Dendritic cell treated with granulocyte-macrophage colony-stimulating factor and Interleukin-4, amounts not matched to agents 40 ng/mL and 50 ng/mL, for 4 days (primary cell): ENCODE measurements at regions not wholly inside any gene's neighbourhood (a gene's known extent, or its start where the extent isn't known, plus 50 kb on each side); places are given as distances from the start of the nearest gene placed in this dataset.

Source experiments
- H3K27ac Mint-ChIP-seq: one replicate; pipeline ENCODE4 v1.8.0; 2022; ENCODE audit warnings: mild to moderate bottlenecking, mixed read lengths
- H3K27me3 Mint-ChIP-seq: one replicate; pipeline ENCODE4 v1.8.0; 2022; ENCODE audit warnings: mild to moderate bottlenecking, mixed read lengths
- H3K36me3 Mint-ChIP-seq: one replicate; pipeline ENCODE4 v1.8.0; 2022; ENCODE audit warnings: low read depth, mixed read lengths
- H3K4me1 Mint-ChIP-seq: one replicate; pipeline ENCODE4 v1.8.0; 2022; ENCODE audit warnings: low read depth, mixed read lengths
- H3K4me3 Mint-ChIP-seq: one replicate; pipeline ENCODE4 v1.8.0; 2022; ENCODE audit warnings: mild to moderate bottlenecking, moderate library complexity, mixed read lengths
- H3K9me3 Mint-ChIP-seq: one replicate; pipeline ENCODE4 v1.8.0; 2022; ENCODE audit warnings: mixed read lengths
- intact Hi-C: fragments of 100-400 bp; cut with micrococcal nuclease; formaldehyde crosslinking; loops from one replicate; pipeline ENCODE4 v1.15.0; 2022

- H3K4me1 Mint-ChIP-seq, result no peaks in the 10 kb centered on the region
- peaks cover 2% of the 10 kb centered on the region for H3K27me3 Mint-ChIP-seq
- H3K9me3 Mint-ChIP-seq, result no peaks in the 10 kb centered on the region
- intact Hi-C loops, result no loop called here
- H3K36me3 Mint-ChIP-seq, result no peaks in the 10 kb centered on the region
- no peak overlapping the region for H3K4me3 Mint-ChIP-seq
- H3K27ac Mint-ChIP-seq, result no peak overlapping the region
Observed at GRCh38 chr1:208534599-208534897, 290.4 kb upstream of the PLXNA2 start.

GRCh38 chr1:208534979-208535378, 290.8 kb upstream of the PLXNA2 start:
- H3K27ac Mint-ChIP-seq, result no peak overlapping the region
- no peak overlapping the region for H3K4me3 Mint-ChIP-seq
- no peaks in the 10 kb centered on the region for H3K36me3 Mint-ChIP-seq
- H3K4me1 Mint-ChIP-seq, result no peaks in the 10 kb centered on the region
- no peaks in the 10 kb centered on the region for H3K9me3 Mint-ChIP-seq
- H3K27me3 Mint-ChIP-seq, result peaks cover 2% of the 10 kb centered on the region
- intact Hi-C loops, result no loop called here

- no peak overlapping the region for H3K4me3 Mint-ChIP-seq
- no peaks in the 10 kb centered on the region for H3K4me1 Mint-ChIP-seq
- H3K27me3 Mint-ChIP-seq, result peaks cover 2% of the 10 kb centered on the region
- intact Hi-C loops, result no loop called here
- H3K36me3 Mint-ChIP-seq, result no peaks in the 10 kb centered on the region
- no peak overlapping the region for H3K27ac Mint-ChIP-seq
- H3K9me3 Mint-ChIP-seq, result no peaks in the 10 kb centered on the region
Observed at GRCh38 chr1:208535511-208535910, 291.3 kb upstream of the PLXNA2 start.

- Mint-ChIP-seq H3K27me3 (peaks cover 2% of the 10 kb centered on the region), H3K4me1 (no peaks in the 10 kb centered on the region), H3K27ac (no peak overlapping the region), H3K9me3 (no peaks in the 10 kb centered on the region), H3K4me3 (no peak overlapping the region), H3K36me3 (no peaks in the 10 kb centered on the region)
- intact Hi-C loops, result no loop called here
Observed at GRCh38 chr1:208536212-208536611, 292.0 kb upstream of the PLXNA2 start.

- intact Hi-C loops, result no loop called here
- H3K4me3 Mint-ChIP-seq, result no peak overlapping the region
- no peaks in the 10 kb centered on the region for H3K9me3 Mint-ChIP-seq
- H3K27me3 Mint-ChIP-seq, result peaks cover 2% of the 10 kb centered on the region
- no peak overlapping the region for H3K27ac Mint-ChIP-seq
- H3K36me3 Mint-ChIP-seq, result no peaks in the 10 kb centered on the region
- H3K4me1 Mint-ChIP-seq, result no peaks in the 10 kb centered on the region
Observed at GRCh38 chr1:208537198-208537597, 293.0 kb upstream of the PLXNA2 start.

- intact Hi-C loops, result no loop called here
- Mint-ChIP-seq H3K36me3 (no peaks in the 10 kb centered on the region), H3K27me3 (no peaks in the 10 kb centered on the region), H3K9me3 (no peaks in the 10 kb centered on the region), H3K4me1 (no peaks in the 10 kb centered on the region), H3K4me3 (no peak overlapping the region), H3K27ac (no peak overlapping the region)
Observed at GRCh38 chr1:208538078-208538477, 293.9 kb upstream of the PLXNA2 start.

GRCh38 chr1:208538587-208538986, 294.4 kb upstream of the PLXNA2 start:
- H3K36me3 Mint-ChIP-seq, result no peaks in the 10 kb centered on the region
- intact Hi-C loops, result no loop called here
- H3K27ac Mint-ChIP-seq, result no peak overlapping the region
- H3K4me3 Mint-ChIP-seq, result no peak overlapping the region
- H3K27me3 Mint-ChIP-seq, result no peaks in the 10 kb centered on the region
- no peaks in the 10 kb centered on the region for H3K4me1 Mint-ChIP-seq
- H3K9me3 Mint-ChIP-seq, result no peaks in the 10 kb centered on the region

GRCh38 chr1:208540724-208541123, 296.5 kb upstream of the PLXNA2 start:
- Mint-ChIP-seq H3K4me3 (no peak overlapping the region), H3K27ac (no peak overlapping the region), H3K4me1 (no peaks in the 10 kb centered on the region), H3K27me3 (no peaks in the 10 kb centered on the region), H3K36me3 (no peaks in the 10 kb centered on the region), H3K9me3 (no peaks in the 10 kb centered on the region)
- intact Hi-C loops, result no loop called here

GRCh38 chr1:208541225-208541855, 297.2 kb upstream of the PLXNA2 start:
- H3K4me3 Mint-ChIP-seq, result no peak overlapping the region

GRCh38 chr1:208542309-208542708, 298.1 kb upstream of the PLXNA2 start:
- H3K36me3 Mint-ChIP-seq, result no peaks in the 10 kb centered on the region
- no peaks in the 10 kb centered on the region for H3K4me1 Mint-ChIP-seq
- no peaks in the 10 kb centered on the region for H3K27me3 Mint-ChIP-seq
- intact Hi-C loops, result no loop called here
- H3K27ac Mint-ChIP-seq, result no peak overlapping the region
- no peaks in the 10 kb centered on the region for H3K9me3 Mint-ChIP-seq
- H3K4me3 Mint-ChIP-seq, result no peak overlapping the region

More at GRCh38 chr1:208541225-208541855, 297.2 kb upstream of the PLXNA2 start:
- Mint-ChIP-seq H3K27me3 (no peaks in the 10 kb centered on the region), H3K27ac (no peak overlapping the region), H3K36me3 (no peaks in the 10 kb centered on the region), H3K9me3 (no peaks in the 10 kb centered on the region), H3K4me1 (no peaks in the 10 kb centered on the region)
- intact Hi-C loops, result no loop called here

GRCh38 chr1:208544053-208544452, 299.9 kb upstream of the PLXNA2 start:
- Mint-ChIP-seq H3K4me1 (no peaks in the 10 kb centered on the region), H3K27me3 (no peaks in the 10 kb centered on the region), H3K36me3 (no peaks in the 10 kb centered on the region), H3K27ac (no peak overlapping the region), H3K4me3 (no peak overlapping the region), H3K9me3 (no peaks in the 10 kb centered on the region)
- intact Hi-C loops, result no loop called here

GRCh38 chr1:208544794-208545193, 300.6 kb upstream of the PLXNA2 start:
- no peak overlapping the region for H3K27ac Mint-ChIP-seq
- intact Hi-C loops, result no loop called here
- no peak overlapping the region for H3K4me3 Mint-ChIP-seq
- H3K36me3 Mint-ChIP-seq, result no peaks in the 10 kb centered on the region
- no peaks in the 10 kb centered on the region for H3K4me1 Mint-ChIP-seq
- no peaks in the 10 kb centered on the region for H3K27me3 Mint-ChIP-seq
- no peaks in the 10 kb centered on the region for H3K9me3 Mint-ChIP-seq

- H3K36me3 Mint-ChIP-seq, result no peaks in the 10 kb centered on the region
- intact Hi-C loops, result no loop called here
- H3K4me3 Mint-ChIP-seq, result no peak overlapping the region
- H3K27me3 Mint-ChIP-seq, result peaks cover 1% of the 10 kb centered on the region
- H3K9me3 Mint-ChIP-seq, result no peaks in the 10 kb centered on the region
- H3K4me1 Mint-ChIP-seq, result no peaks in the 10 kb centered on the region
- no peak overlapping the region for H3K27ac Mint-ChIP-seq
Observed at GRCh38 chr1:208551024-208551423, 306.8 kb upstream of the PLXNA2 start.

- peaks cover 1% of the 10 kb centered on the region for H3K27me3 Mint-ChIP-seq
- intact Hi-C loops, result no loop called here
- no peaks in the 10 kb centered on the region for H3K9me3 Mint-ChIP-seq
- no peaks in the 10 kb centered on the region for H3K4me1 Mint-ChIP-seq
- H3K4me3 Mint-ChIP-seq, result no peak overlapping the region
- H3K36me3 Mint-ChIP-seq, result no peaks in the 10 kb centered on the region
- H3K27ac Mint-ChIP-seq, result no peak overlapping the region
Observed at GRCh38 chr1:208551633-208552320, 307.6 kb upstream of the PLXNA2 start.

- Mint-ChIP-seq H3K27ac (no peak overlapping the region), H3K4me3 (no peak overlapping the region), H3K27me3 (peaks cover 1% of the 10 kb centered on the region), H3K36me3 (no peaks in the 10 kb centered on the region), H3K9me3 (no peaks in the 10 kb centered on the region), H3K4me1 (no peaks in the 10 kb centered on the region)
- intact Hi-C loops, result no loop called here
Observed at GRCh38 chr1:208552928-208553327, 308.7 kb upstream of the PLXNA2 start.
